Keratinocyte (primary cell): ENCODE measurements at regions not wholly inside any gene's neighbourhood (a gene's known extent, or its start where the extent isn't known, plus 50 kb on each side); places are given as distances from the start of the nearest gene placed in this dataset.

Experiments
- DNase-seq: peaks from one replicate; pipeline ENCODE4 v3.0.0-alpha.2; 2011; ENCODE audit warnings: low read depth, missing footprints, low spot score
- FAIRE-seq: peaks from 2 replicates; lab custom pipeline; 2011; peaks lifted over from hg19 to GRCh38; lab: Jason Lieb, UNC
- H2AFZ ChIP-seq: 2 replicates; pipeline ENCODE4 v1.6.0; 2012; ENCODE audit warnings: low read length, control low read depth, inconsistent platforms; ENCODE audit not compliant: control insufficient read depth
- H3K27ac ChIP-seq: 2 replicates; pipeline ENCODE4 v1.5.1; 2011; ENCODE audit warnings: low read length; ENCODE audit not compliant: control insufficient read depth, insufficient read depth
- H3K27me3 ChIP-seq: 3 replicates; pipeline ENCODE4 v1.6.0; 2011; ENCODE audit warnings: low read length; ENCODE audit not compliant: control insufficient read depth, insufficient read depth; ENCODE audit errors: extremely low read depth
- H3K36me3 ChIP-seq, 2 experiments: 2 replicates in 1 of 2; 3 replicates in 1 of 2; pipeline ENCODE4 v1.5.1; 2011; ENCODE audit warnings: low read length in 2 of 2, mild to moderate bottlenecking in 1 of 2; ENCODE audit not compliant: control insufficient read depth in 2 of 2, insufficient read depth in 2 of 2; ENCODE audit errors: extremely low read depth in 1 of 2
- H3K4me1 ChIP-seq: 3 replicates; pipeline ENCODE4 v1.5.1; 2011; ENCODE audit warnings: low read length; ENCODE audit not compliant: control insufficient read depth, insufficient read depth; ENCODE audit errors: extremely low read depth
- H3K4me2 ChIP-seq: 3 replicates; pipeline ENCODE4 v1.6.0; 2011; ENCODE audit warnings: low read depth, low read length; ENCODE audit not compliant: control insufficient read depth, insufficient read depth; ENCODE audit errors: extremely low read depth
- H3K4me3 ChIP-seq, 3 experiments: fragments of 200-600 bp in 1 of 3; sonication (generic) in 1 of 3; 2 replicates in 2 of 3; 3 replicates in 1 of 3; pipeline ENCODE4 v1.5.1; 2011 to 2016; ENCODE audit warnings: low read length in 3 of 3, mild to moderate bottlenecking in 3 of 3, control low read depth in 2 of 3, inconsistent platforms in 1 of 3, low read depth in 1 of 3, mixed read lengths in 1 of 3, mixed run types in 1 of 3, moderate library complexity in 1 of 3; ENCODE audit not compliant: control insufficient read depth in 2 of 3, insufficient read depth in 2 of 3; ENCODE audit errors: extremely low read depth in 1 of 3
- H3K79me2 ChIP-seq: 2 replicates; pipeline ENCODE4 v1.6.0; 2012; ENCODE audit warnings: low read length; ENCODE audit not compliant: control insufficient read depth, insufficient read depth
- H3K9ac ChIP-seq: 3 replicates; pipeline ENCODE4 v1.6.0; 2011; ENCODE audit warnings: low read length; ENCODE audit not compliant: control insufficient read depth, insufficient read depth; ENCODE audit errors: extremely low read depth
- H3K9me1 ChIP-seq: 3 replicates; pipeline ENCODE4 v1.6.0; 2011; ENCODE audit warnings: low read length; ENCODE audit not compliant: control insufficient read depth, insufficient read depth; ENCODE audit errors: extremely low read depth
- H3K9me3 ChIP-seq: 2 replicates; pipeline ENCODE4 v1.5.1; 2012; ENCODE audit warnings: low read depth, low read length; ENCODE audit not compliant: control insufficient read depth
- H4K20me1 ChIP-seq: 3 replicates; pipeline ENCODE4 v1.6.0; 2011; ENCODE audit warnings: low read length; ENCODE audit not compliant: control insufficient read depth, insufficient read depth; ENCODE audit errors: extremely low read depth
- CTCF ChIP-seq, 3 experiments: IDR thresholded peaks in 1 of 3; conservative IDR thresholded peaks in 1 of 3; optimal IDR thresholded peaks in 1 of 3; 2 replicates in 2 of 3; 3 replicates in 1 of 3; pipeline versions ENCODE3 to v1.5.1; 2011; ENCODE audit warnings: low read length in 3 of 3, mild to moderate bottlenecking in 3 of 3, moderate library complexity in 2 of 3, control low read depth in 1 of 3, inconsistent platforms in 1 of 3; ENCODE audit not compliant: insufficient read depth in 2 of 3; ENCODE audit errors: extremely low read depth in 1 of 3
- EZH2 ChIP-seq: IDR thresholded peaks from one replicate; pipeline ENCODE4 v1.6.1; 2012; ENCODE audit warnings: inconsistent platforms, mild to moderate bottlenecking, low read length, moderate library complexity
- dilution Hi-C: fragments of 300-500 bp; cut with MboI; formaldehyde crosslinking; loops from one replicate; pipeline ENCODE4 v1.7.0; 2020; ENCODE audit warnings: low sequenced_read_pairs; ENCODE audit not compliant: extremely low pct_ligation_motif_present

GRCh38 chr4:108400309-108400708 lies 220.1 kb upstream of the RPL34 start:
- H3K36me3 ChIP-seq = no peaks in the 10 kb centered on the region
- H3K27ac ChIP-seq = no peak overlapping the region
- no peaks in the 10 kb centered on the region for H3K4me1 ChIP-seq
- H3K9me3 ChIP-seq = no peaks in the 10 kb centered on the region
- no peaks in the 10 kb centered on the region for H4K20me1 ChIP-seq
- H3K4me2 ChIP-seq = no peak overlapping the region
- H3K79me2 ChIP-seq = no peaks in the 10 kb centered on the region
- DNase-seq (no peak), FAIRE-seq (no peak)
- no peak overlapping the region for H3K4me3 ChIP-seq
- TF ChIP-seq EZH2 (no peak), CTCF (optimal IDR thresholded peaks at IDR 0.05 in 1 of 3, IDR thresholded peaks at IDR 0.05 in 1 of 3, conservative IDR thresholded peaks at IDR 0.05 in 1 of 3; ENCODE audit: extremely low read depth in 1 of 3, insufficient read depth in 2 of 3, low read length in 3 of 3) (no peak)
- no peak overlapping the region for H2AFZ ChIP-seq
- H3K9ac ChIP-seq = no peak overlapping the region
- dilution Hi-C loops = no loop called here
- no peaks in the 10 kb centered on the region for H3K27me3 ChIP-seq
- H3K9me1 ChIP-seq = no peaks in the 10 kb centered on the region

- no peaks in the 10 kb centered on the region for H3K9me1 ChIP-seq
- no peaks in the 10 kb centered on the region for H3K9me3 ChIP-seq
- no peak for TF ChIP-seq CTCF (optimal IDR thresholded peaks at IDR 0.05 in 1 of 3, IDR thresholded peaks at IDR 0.05 in 1 of 3, conservative IDR thresholded peaks at IDR 0.05 in 1 of 3; ENCODE audit: extremely low read depth in 1 of 3, insufficient read depth in 2 of 3, low read length in 3 of 3)
- no peak for TF ChIP-seq EZH2
- no peak overlapping the region for H2AFZ ChIP-seq
- no peak overlapping the region for H3K4me2 ChIP-seq
- H3K79me2 ChIP-seq = no peaks in the 10 kb centered on the region
- FAIRE-seq (no peak), DNase-seq (no peak)
- H3K9ac ChIP-seq = no peak overlapping the region
- no peaks in the 10 kb centered on the region for H3K27me3 ChIP-seq
- no peaks in the 10 kb centered on the region for H3K36me3 ChIP-seq
- dilution Hi-C loops = no loop called here
- no peak overlapping the region for H3K4me3 ChIP-seq
- H4K20me1 ChIP-seq = no peaks in the 10 kb centered on the region
- no peak overlapping the region for H3K27ac ChIP-seq
- no peaks in the 10 kb centered on the region for H3K4me1 ChIP-seq
These were observed 220.6 kb upstream of the RPL34 start for GRCh38 chr4:108399610-108400265.
